NCI-H2196 treated with DMSO at 0.1 percent for 48 hours (cell line): ENCODE measurements at regions not wholly inside any gene's neighbourhood (a gene's known extent, or its start where the extent isn't known, plus 50 kb on each side); places are given as distances from the start of the nearest gene placed in this dataset.

Experiments used
- DNase-seq: peaks from one replicate; lab custom pipeline; 2025; ENCODE audit not compliant: unreplicated experiment; lab: John Stamatoyannopoulos, UW

DNA sequence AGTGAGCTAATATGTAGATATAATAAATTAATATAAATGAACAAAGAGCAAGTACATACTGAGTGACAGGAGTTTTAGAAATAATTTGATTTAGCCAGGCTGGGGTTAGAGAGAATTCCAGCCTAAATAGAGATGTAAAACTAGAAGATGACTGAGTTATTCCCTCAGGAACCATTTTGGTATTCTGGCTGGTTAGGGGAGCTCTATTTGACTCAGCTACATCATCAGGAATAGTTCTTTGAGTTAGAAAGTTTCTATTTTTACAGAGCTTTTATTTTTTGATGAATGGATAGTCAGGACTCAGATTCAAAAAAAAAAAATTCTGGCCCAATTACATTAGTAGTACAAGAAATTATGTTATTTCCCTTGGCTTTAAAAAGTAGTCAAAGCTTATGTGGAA lies 180.4 kb upstream of the MID1 start:
- DNase-seq, result no peak

DNA sequence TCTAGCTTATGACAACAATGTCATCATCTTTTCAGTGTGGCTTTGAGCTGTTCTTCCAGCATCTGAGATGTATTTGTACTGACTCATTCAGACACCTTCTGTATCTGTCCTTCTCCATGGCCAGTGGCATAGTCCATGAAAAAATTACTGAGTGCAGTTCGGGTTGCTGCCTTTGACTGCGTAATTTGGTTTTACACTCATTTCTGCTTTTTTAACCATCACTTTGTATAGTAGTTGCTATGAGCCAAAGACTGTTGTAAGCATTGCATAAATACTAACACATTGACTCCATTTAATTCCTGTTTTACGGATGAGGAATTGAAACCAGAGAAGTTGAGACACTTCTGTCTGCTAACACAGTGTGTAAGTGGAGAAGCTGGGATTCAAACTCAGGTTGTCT lies 190.7 kb upstream of the MID1 start:
- no peak for DNase-seq

DNA sequence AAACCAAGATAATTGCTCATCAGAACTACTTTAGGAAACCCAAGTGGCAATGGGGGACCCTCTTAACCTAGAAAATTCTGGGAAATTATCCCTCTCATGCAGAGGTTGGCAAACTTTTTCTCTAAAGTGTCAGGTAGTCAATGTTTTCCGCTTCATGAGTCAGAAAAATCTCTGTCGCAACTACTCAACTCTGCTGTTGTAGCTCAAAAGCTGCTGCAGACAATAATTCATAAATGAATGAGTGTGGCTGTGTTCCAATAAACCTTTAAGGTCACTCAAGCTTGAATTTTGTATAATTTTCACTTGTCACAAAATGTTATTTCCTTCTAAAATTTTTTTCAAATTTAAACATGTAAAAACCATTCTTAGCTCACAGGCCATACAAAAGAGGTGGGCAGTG lies 193.4 kb upstream of the MID1 start:
- no peak for DNase-seq

DNA sequence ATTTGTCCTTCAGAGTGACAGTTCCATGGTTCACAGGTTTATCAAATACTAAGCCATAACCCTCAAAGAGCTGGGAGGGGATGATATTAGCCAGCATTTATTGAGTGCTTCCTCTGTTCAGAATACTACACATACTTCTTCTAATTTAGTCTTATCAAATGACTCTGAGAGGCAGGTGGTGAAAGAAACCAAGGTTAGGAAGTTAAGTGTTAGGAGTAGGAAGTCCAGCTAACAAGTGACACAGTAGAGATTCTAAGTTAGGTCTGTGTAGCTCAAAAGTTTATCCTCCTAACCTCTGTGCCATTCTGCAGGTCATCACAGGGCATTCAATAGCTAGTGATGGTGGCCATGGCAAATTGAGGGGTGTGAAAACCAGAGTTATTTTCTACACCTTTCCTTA lies 198.3 kb upstream of the MID1 start:
- no peak for DNase-seq

DNA sequence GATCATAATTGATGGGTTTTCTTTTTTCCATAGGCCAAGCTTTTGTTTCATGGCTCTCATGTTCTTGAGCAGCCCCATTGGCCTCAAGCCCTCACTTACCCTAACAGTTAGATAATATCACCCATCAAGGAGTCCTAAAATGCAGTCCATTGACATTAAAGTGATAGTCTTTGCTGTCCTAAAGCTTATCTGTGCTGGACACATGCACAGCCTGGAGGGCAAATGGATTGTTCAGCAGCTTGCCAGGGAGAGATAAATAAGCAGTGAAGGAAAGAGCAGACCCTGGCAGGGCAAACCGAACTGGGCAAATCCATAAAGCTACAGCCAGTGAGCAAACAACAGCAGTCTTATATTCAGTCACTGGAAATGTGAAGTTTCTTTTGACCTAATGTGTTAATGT lies 199.6 kb upstream of the MID1 start:
- no peak for DNase-seq

DNA sequence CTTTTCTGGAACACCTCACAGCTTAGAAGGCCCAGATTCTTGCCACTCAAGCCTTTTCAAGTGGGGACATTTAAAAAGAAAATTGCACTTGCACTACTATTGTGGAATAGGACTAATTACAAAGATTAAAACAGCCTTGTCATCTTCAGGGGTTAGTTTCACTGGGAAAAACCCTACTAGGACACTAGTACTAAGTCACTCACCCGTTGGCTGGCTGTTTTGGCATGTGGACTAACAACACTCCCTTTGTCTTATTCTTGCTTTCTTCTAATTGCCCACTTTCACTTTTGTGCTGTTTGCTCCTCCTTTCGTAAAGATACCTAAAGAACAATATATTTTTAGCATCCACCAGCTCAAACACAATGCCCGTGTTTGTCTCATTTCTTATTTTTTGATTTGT lies 200.9 kb upstream of the MID1 start:
- no peak for DNase-seq

DNA sequence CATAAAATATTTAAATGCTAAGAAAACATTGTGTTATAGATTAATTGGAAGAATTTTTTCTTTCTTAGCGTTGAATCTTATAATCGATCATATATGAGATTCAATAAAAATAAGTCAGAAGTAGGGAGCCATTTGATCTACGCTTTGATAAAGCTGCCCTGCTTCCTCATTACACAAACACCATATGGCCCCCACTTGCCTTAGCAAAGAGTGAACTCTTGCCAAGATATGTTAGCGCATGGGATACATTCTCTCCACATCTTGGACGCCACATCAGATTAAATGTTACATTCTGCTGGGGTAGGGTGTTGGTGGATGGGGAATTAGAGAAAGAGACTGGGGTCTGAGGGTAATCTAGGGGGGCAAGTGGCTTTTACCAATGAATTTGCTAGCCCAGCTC lies 207.7 kb upstream of the MID1 start:
- no peak for DNase-seq

DNA sequence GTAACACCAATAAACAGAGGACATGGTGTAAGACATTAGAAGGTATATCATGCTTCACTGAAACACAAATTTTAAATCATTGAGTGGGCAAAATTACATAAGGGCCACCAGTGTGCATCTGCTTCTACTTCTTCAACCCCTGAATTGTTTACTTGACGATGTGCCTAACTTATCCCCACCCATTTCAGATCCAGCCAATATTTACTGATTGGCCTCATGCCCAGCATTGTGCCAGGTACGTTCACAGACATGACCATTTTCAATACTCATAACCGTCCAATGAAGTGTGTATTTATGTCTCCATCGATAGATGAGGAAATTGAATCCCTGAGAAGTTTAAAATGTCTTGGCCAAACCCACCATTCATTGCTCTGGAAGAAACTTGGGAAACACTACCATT lies 208.3 kb upstream of the MID1 start:
- DNase-seq, result peak; percentile 5

DNA sequence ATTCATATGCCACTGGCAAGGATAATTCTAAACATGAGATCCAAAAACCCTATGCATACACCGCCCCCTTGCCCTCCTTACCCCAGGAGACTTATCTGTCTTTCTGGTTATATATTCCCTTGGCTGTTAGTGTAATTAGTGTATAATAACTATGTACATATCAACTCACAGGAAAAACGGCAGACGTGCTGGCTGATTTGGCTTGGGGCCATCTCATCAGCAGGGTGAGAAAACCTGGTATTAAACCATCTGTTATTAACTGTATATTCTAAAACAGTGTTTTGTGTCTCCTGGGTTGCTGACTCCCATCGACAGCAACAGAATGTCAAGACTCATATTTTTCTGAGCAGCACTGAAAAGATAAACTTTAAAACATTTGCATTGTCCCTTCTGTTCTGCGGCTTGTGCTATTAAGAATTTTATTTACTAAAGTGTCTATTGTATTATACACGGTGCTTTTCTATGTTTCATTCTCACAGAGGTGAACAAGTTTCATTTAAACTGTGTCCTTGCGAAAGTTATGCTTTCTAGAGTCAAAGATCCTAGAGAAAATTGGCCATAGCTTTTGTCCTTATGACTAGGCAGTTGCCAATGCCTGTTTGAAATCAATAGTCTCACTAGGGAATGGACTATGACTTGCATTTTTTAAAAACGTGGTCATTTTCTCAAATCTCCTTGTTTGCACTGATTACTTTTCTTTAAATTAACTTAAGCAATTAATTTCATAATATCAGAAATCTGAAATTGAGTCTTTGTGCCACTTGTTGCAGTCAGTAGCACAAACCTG lies 211.5 kb upstream of the MID1 start:
- no peak for DNase-seq

DNA sequence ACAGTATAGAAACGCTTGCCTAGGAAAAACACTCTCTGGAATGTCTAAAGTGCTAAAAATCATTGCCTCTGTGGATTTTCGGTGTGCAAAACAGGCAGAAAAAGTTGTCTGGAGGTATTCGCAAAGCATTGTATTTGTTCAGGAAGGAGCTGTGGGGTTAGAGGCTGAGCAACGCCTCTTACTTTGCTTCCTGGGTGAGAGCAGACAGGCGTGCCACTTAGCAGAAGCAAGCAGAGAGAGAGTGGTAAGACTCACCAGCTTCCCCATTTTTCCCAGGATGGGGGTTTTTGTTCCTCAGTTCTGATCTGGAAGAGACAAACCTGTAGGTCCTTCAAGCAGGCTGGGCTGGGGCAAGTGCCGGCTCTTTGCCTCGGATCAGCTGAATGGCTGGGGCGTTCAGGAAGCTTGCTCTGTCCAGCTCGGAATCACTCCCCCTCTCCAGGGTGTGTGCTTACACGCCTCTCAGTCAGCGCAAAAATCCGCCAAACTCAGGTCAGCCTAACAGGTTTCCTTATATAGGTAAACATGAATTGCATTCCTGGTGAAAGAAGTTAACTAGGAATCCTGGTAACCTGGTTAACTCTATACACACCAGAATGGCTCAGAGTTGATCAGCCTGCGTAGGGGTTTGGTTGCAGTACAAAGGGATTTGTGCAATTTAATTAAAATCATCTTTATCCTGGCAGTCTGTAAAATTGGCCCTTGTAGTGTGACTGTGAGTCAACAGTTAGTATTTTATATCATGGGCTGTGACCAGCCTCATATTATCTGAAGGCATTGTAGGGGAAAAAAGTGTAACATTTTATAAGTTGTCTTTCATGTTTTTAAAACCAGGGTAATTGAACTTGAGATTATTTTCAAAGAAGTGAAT lies 213.1 kb upstream of the MID1 start:
- no peak for DNase-seq

DNA sequence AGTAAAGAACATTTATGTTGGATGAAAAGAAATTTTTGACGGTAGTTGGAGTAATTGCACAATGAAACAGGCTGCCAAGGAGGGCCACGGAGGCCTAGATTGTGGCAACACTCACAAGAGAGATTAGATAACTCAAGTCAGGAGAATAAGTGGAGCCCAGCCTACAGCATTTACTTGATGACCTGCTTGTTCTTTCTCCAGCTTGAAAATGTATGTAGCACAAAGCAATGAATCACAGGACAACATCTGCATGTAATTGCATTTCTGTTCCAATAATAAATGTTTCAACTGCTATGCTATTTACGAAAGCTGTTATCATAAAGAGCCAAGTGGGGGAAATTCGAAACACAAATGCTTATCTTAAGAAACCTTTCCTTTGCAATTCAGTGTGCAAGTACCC lies 221.2 kb upstream of the MID1 start:
- DNase-seq, result no peak

DNA sequence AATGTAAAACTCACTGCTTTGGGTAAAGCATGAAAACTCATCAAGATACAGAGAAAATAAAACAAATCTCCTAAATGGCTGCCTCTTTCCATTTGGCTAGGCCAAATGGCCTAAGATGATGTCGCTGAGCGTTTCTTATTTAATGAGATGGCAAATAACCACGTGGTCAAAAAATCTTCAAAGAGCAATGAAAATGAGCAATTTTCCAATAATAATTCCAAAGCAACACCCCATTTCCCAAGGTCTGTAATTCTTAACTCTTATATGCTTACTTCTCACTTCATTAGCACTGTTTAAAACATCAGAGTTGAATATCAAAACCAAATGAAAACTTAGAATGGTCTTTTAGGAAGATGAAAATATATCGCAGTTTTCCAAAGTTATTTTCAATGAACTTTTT lies 222.3 kb upstream of the MID1 start:
- no peak for DNase-seq

DNA sequence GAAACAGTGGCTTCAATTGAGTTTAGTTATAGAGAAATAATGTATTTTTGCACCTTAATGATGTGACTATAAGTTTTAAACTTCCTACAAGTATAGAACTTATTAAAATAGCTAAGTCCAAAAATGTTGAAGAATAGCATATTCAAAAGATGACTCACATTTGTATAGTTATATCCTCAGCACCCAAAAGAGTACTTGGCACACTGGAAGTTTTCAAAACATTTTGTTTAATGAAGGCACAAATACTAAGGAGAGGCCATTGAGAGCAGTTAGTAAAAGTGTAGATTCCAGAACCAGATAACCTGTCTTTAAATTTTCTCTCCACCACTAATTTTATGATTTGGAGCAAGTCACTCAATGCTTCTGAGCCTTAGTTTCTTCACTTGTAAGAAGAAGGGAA lies 226.9 kb upstream of the MID1 start:
- DNase-seq, result no peak

DNA sequence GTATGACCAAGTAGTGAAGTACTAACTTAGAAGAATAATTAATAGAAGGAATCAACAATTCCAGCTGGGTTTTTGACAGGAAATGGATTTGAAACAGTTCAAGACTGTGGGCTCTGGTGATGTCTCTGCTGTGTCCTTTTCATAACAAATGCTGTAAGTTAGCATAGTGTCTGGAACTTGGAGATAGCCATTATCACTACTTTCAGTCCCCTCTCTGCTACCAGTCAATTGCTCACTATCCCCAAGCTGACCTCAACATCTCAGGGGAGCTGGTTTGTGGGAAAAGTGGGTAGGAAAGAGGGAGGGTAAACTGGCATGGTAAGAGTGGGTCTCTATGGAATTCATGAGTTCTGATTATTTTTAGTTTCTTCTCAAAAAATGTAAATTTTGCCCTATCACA lies 231.4 kb upstream of the MID1 start:
- DNase-seq, result no peak

DNA sequence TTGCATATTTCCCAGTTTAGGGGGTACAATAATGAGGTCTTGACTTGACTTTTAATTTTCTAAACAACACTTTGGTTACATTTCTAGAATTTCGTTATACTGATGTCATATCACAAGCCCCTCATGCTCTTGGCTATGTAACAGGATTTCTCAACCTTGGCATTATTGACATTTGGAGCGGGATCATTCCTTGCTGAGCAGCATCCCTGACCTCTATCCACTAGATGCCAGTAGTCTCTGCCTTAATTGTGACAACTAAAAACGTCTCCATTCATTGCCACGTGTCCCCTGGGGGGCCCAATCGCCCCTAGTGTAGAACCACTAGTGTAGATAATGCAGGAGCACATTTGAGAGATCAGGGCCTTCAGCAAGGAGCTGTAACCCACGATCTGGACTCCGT lies 234.2 kb upstream of the MID1 start:
- no peak for DNase-seq

DNA sequence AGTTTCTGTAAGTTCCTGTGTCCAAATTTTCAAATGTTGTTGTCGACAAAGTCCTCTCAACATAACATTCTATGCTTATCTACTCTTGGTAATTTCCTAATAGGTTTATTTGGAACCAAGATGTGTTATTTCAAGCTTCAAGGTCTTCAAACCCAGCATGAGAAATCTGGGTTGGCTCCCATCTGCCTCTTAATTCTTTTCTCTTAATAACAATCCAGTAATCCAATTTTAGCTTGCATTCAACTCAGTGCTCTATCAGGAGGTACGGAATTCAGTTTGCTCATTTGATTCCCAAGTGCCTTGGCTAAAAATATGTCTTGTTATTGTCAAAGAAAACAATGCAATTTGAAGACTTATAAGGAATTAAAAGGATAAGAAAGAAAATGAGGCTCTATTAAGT lies 235.5 kb upstream of the MID1 start:
- DNase-seq, result no peak

DNA sequence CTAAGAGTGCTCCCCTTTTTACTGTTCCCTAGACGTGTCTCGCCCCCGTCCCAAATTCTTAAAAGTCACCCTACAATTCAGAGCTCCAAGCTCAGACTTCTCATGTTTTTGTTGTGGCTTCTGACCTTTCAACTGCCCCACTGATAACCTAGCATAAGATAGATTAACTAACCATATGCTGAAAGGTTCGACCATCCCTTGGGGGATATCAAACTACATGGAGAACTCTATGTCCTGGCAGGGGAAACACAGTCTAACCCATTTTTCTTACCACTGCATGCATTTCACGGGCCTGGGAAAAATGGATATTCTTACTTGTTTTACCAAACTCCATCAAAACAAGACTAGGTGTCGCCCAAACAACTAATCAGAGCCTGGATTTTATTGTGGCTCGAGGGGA lies 236.4 kb upstream of the MID1 start:
- no peak for DNase-seq

DNA sequence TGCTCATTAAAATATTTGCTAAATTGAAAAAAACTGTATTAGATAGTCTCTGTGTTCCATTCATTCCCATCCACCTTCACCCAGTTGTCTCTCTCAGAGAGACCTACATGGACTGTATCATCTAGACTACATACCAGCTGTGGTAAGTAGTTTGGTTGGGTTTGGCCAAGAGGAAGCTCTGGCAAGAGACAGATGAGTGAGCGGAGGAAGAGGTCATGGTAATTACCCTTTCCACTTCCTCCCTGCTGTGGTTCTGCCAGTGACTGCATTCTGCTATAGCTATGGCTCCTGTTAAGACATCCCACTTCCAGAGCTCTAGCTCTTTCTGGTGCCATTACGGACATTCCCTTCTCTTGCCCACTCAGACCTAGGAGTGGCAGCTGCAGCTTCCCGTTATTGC lies 239.0 kb upstream of the MID1 start:
- no peak for DNase-seq

DNA sequence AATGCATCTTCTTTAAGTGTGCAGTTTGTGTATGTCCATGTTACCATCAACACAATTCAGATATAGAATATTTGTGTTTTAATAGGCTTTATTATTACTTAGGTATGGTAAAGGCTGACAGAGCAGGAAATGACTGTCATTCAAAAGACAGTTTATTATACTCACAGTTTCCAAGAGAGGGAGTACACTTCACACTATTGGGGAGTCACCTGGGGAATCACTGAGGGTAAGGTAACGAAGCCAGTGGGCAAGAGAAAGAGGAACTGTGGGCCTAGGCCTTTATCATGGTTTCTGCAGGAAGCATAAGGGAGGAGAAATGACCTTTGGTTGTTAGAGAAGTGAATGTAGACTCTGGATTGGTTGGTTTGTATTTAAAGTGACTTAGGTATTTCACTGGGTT lies 235.1 kb upstream of the HCCS start:
- no peak for DNase-seq

DNA sequence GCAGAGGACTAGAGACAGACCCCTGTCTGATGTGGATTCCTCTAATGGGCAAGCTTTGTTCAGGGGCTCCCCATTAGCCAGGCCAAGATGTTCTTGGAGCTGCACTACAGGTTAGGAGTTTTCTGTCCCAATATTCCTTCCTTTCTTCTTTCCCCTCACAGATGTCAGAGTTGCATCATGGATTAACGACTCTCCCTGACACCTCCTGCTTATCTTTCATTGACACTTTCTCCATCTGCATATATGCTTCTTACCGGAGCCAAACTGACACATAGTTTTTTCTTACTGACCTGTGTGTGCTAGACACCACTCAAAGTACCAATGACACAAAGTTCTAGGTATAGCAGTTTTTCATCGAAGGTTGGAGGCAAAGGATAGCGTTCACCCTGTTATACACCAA lies 228.6 kb upstream of the HCCS start:
- no peak for DNase-seq

DNA sequence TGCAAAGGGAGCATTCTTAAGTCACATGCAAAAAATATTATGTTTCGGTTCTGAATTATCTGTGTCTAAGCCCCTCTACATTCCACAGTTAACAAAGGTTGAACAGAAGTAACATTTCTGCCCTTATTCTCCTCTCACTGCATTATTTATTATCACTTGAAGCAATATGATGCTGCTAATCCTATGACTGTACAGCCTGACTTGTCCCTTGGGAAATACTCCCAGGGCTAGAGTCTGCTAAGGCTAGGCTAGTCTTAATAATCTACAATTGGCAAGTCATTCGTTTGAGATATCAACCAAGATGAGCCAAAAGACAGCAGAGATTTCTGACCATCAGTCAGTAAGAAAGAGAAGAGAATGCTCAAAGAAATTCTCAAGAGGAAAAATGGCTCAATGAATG lies 226.9 kb upstream of the HCCS start:
- no peak for DNase-seq

DNA sequence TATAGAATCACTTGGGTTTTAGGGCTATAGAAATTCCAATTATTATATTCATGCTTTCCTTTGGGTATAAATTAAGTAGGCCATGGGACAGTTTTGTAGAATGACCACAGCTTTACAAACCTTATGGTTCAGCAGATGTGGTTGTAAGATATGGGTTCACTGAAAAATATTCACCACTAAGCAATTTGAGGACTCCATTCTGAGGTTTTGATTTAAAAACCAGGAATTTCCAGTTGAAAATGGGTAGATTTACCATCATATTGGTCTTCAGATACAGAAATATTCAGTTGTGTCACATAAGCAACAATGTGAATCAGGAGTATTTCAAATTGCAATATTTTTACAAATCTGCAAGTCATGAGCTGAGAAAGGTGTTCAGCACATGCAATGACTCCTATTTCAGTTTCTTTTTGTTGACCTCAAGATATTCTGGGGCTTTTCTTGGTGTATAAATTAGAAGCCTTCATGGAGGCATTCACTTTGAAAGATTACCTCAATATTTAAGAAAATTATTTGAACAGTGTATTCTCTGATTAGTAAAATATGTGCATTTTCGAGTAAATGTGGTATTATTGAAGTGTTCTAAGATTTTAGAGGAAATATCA lies 218.4 kb upstream of the HCCS start:
- no peak for DNase-seq
